K562 (cell line): ENCODE measurements at regions not wholly inside any gene's neighbourhood (a gene's known extent, or its start where the extent isn't known, plus 50 kb on each side); places are given as distances from the start of the nearest gene placed in this dataset.

Experiments
- ATAC-seq: fragments of 200-7000 bp; cut with Tn5 transposase; 3 replicates; pipeline ENCODE4 v1.9.1; 2020; ENCODE audit warnings: moderate library complexity
- BruUV-seq: library from RNA; stranded (reverse); fragments of 400-500 nt; replicated peaks from 2 replicates; lab custom pipeline; 2021; lab: Mats Ljungman, UMichigan
- CTCF ChIA-PET: fragments of 300-600 bp; formaldehyde crosslinking; extraction: SDS; loops from one replicate; lab custom pipeline; 2021; ENCODE audit warnings: low intra/inter-chr PET ratio; lab: Yijun Ruan, JAX
- POLR2A ChIA-PET: fragments of 300-600, 350-650 bp; sonication (Branson Sonifier 250); formaldehyde crosslinking; extraction: SDS; loops from one replicate; lab custom pipeline; 2021; ENCODE audit warnings: antibody characterized with exemption, inconsistent platforms; lab: Yijun Ruan, JAX
- DNase-seq, 4 experiments: peaks; one replicate each; pipeline versions ENCODE4 v3.0.0 to v3.0.0-alpha.2; 2011 to 2018; ENCODE audit warnings: low spot score in 3 of 4, mixed read lengths in 3 of 4; ENCODE audit errors: extremely low read depth in 1 of 4
- FAIRE-seq: peaks from 2 replicates; lab custom pipeline; 2011; peaks lifted over from hg19 to GRCh38; lab: Jason Lieb, UNC
- H2AFZ ChIP-seq: 2 replicates; pipeline ENCODE4 v1.6.0; 2011; ENCODE audit warnings: low read depth, low read length, control low read depth, inconsistent platforms
- H3K27ac ChIP-seq: fragments of 200-600 bp; 3 replicates; pipeline ENCODE4 v1.8.0; 2011; ENCODE audit warnings: low read depth, mild to moderate bottlenecking, control low read depth, inconsistent platforms, low read length, moderate library complexity, mixed read lengths; ENCODE audit errors: extremely low read depth
- H3K27me3 ChIP-seq, 2 experiments: fragments of 300-600 bp in 1 of 2; 2 replicates in 1 of 2; 3 replicates in 1 of 2; pipeline versions ENCODE4 v1.6.0 to v1.8.0; 2011; ENCODE audit warnings: inconsistent platforms in 2 of 2, low read length in 2 of 2, mild to moderate bottlenecking in 1 of 2, mixed read lengths in 1 of 2, moderate library complexity in 1 of 2; ENCODE audit not compliant: control insufficient read depth in 2 of 2, insufficient read depth in 2 of 2
- H3K36me3 ChIP-seq: fragments of 300-600 bp; 3 replicates; pipeline ENCODE4 v1.8.0; 2011; ENCODE audit warnings: mild to moderate bottlenecking, low read length, inconsistent platforms; ENCODE audit not compliant: control insufficient read depth, insufficient read depth
- H3K4me1 ChIP-seq, 2 experiments: fragments of 200-600 bp in 1 of 2; replicated peaks in 1 of 2; 2 replicates in 1 of 2; 3 replicates in 1 of 2; pipeline versions ENCODE4 v1.5.1 to v1.8.0; 2011; ENCODE audit warnings: inconsistent platforms in 2 of 2, low read length in 2 of 2, mild to moderate bottlenecking in 1 of 2, mixed read lengths in 1 of 2, moderate library complexity in 1 of 2; ENCODE audit not compliant: control insufficient read depth in 2 of 2, insufficient read depth in 2 of 2
- H3K4me2 ChIP-seq: 2 replicates; pipeline ENCODE4 v1.6.1; 2011; ENCODE audit warnings: low read length, control low read depth, inconsistent platforms, mixed read lengths; ENCODE audit not compliant: insufficient read depth
- H3K4me3 ChIP-seq: fragments of 200-600 bp; sonication (generic), shearing (Covaris generic); 2 replicates; pipeline ENCODE4 v1.5.1; 2016; ENCODE audit warnings: control low read depth, inconsistent platforms
- H3K79me2 ChIP-seq: fragments of 200-600 bp; 3 replicates; pipeline ENCODE4 v1.8.0; 2011; ENCODE audit warnings: low read length, inconsistent platforms; ENCODE audit not compliant: control insufficient read depth, insufficient read depth
- H3K9ac ChIP-seq, 2 experiments: 2 replicates each; pipeline versions ENCODE4 v1.6.0 to v1.6.1; 2011; ENCODE audit warnings: low read depth in 2 of 2, low read length in 2 of 2, control low read depth in 1 of 2, inconsistent platforms in 1 of 2, mild to moderate bottlenecking in 1 of 2, mixed read lengths in 1 of 2; ENCODE audit not compliant: insufficient read depth in 1 of 2
- H3K9me1 ChIP-seq: one replicate; pipeline ENCODE4 v1.6.0; 2011; ENCODE audit warnings: inconsistent platforms, mild to moderate bottlenecking, low read length, moderate library complexity; ENCODE audit not compliant: control insufficient read depth, insufficient read depth
- H3K9me3 ChIP-seq: replicated peaks from 2 replicates; pipeline ENCODE4 v1.5.1; 2011; ENCODE audit warnings: low read depth, low read length, inconsistent platforms; ENCODE audit not compliant: control insufficient read depth, insufficient read depth
- H4K20me1 ChIP-seq: replicated peaks from 2 replicates; pipeline ENCODE4 v1.6.1; 2011; ENCODE audit warnings: low read length, inconsistent platforms, mixed read lengths; ENCODE audit not compliant: control insufficient read depth, insufficient read depth
- COPS2 ChIP-seq: fragments of 450-650 bp; conservative IDR thresholded peaks from 2 replicates; pipeline ENCODE4 v1.6.1; 2016; ENCODE audit warnings: mild to moderate bottlenecking, moderate library complexity
- CTCFL ChIP-seq: IDR thresholded peaks from 2 replicates; pipeline ENCODE4 v1.6.1; 2011; ENCODE audit warnings: borderline replicate concordance, low read depth, mild to moderate bottlenecking, moderate library complexity, low read length; ENCODE audit not compliant: insufficient read depth, poor library complexity, severe bottlenecking
- ETV5 ChIP-seq: sonication (generic); formaldehyde crosslinking; IDR thresholded peaks from 2 replicates; pipeline ENCODE4 v1.4.0; 2020; ENCODE audit warnings: low read depth, mild to moderate bottlenecking, missing genetic modification reagents
- NR2C1 ChIP-seq, 2 experiments: fragments of 450-650 bp; IDR thresholded peaks; 2 replicates each; pipeline ENCODE4 v1.6.1; 2017; ENCODE audit warnings: mild to moderate bottlenecking in 2 of 2, antibody characterized with exemption in 1 of 2, inconsistent platforms in 1 of 2, missing compliant biosample characterization in 1 of 2, missing genetic modification characterization in 1 of 2
- NR2C2 ChIP-seq, 2 experiments: fragments of 200-800 bp in 1 of 2; sonication (Bioruptor generic) in 1 of 2; sonication (generic) in 1 of 2; formaldehyde crosslinking in 1 of 2; IDR thresholded peaks; 2 replicates each; pipeline versions ENCODE4 v1.6.1 to v1.8.0; 2016 to 2022; ENCODE audit warnings: mild to moderate bottlenecking in 1 of 2, missing compliant biosample characterization in 1 of 2, missing genetic modification characterization in 1 of 2, missing genetic modification reagents in 1 of 2
- SAFB ChIP-seq: fragments of 200-400 bp; formaldehyde crosslinking; IDR thresholded peaks from 2 replicates; pipeline ENCODE4 v1.6.1; 2017; ENCODE audit warnings: low read depth, low read length, borderline replicate concordance
- ZBTB12 ChIP-seq: fragments of 250-450 bp; sonication (Bioruptor Pico); IDR thresholded peaks from 2 replicates; pipeline ENCODE4 v1.4.0; 2020
- ZNF212 ChIP-seq: fragments of 450-650 bp; formaldehyde crosslinking; IDR thresholded peaks from 2 replicates; pipeline ENCODE4 v1.4.0; 2020; ENCODE audit warnings: mild to moderate bottlenecking
- ZNF444 ChIP-seq: fragments of 250-450 bp; sonication (Bioruptor Pico); IDR thresholded peaks from 2 replicates; pipeline ENCODE4 v1.4.0; 2020; ENCODE audit warnings: mild to moderate bottlenecking, moderate library complexity
- WGBS: fragments of 100-300 bp; shearing (Covaris generic); methylation state at CpG from one replicate; pipeline ENCODE4 v1.1.6; 2016; ENCODE audit warnings: low coverage, mixed read lengths; ENCODE audit not compliant: insufficient coverage; ENCODE audit errors: missing lambda C conversion rate; 5-methylcytosine and 5-hydroxymethylcytosine counted together
- in situ Hi-C: fragments of 300-500 bp; cut with MboI; formaldehyde crosslinking; loops from 4 replicates; pipeline ENCODE4 v1.15.0; 2018; ENCODE audit warnings: inconsistent platforms, mixed read lengths
- intact Hi-C: fragments of 100-400 bp; cut with micrococcal nuclease; formaldehyde crosslinking; loops from 2 replicates; pipeline ENCODE4 v1.14.2; 2022

GRCh38 chr5:2674456-2674855, 77.0 kb downstream of the IRX2 start:
- ChIA-PET POLR2A (no interaction called here), CTCF (no interaction called here)
- FAIRE-seq (no peak), ATAC-seq (no peak), DNase-seq (no peak)
- no peaks in the 10 kb centered on the region for H3K36me3 ChIP-seq
- H3K4me1 ChIP-seq: no peaks in the 10 kb centered on the region
- H2AFZ ChIP-seq: no peak overlapping the region
- H3K4me3 ChIP-seq: no peak overlapping the region
- H3K9ac ChIP-seq: no peak overlapping the region
- in situ Hi-C loops: no loop called here
- WGBS: 0% methylated on average over 3 of the region's 3 CpGs
- intact Hi-C loops: no loop called here
- no TSS peak for BruUV-seq
- H4K20me1 ChIP-seq: 0 out of 2 replicates have a peak, but pooled peaks cover 3% of the 10 kb centered on the region
- no peaks in the 10 kb centered on the region for H3K79me2 ChIP-seq
- H3K9me3 ChIP-seq: no peaks in the 10 kb centered on the region
- TF ChIP-seq ZNF212 (CRISPR knock-in tag) (no peak), CTCFL (no peak), NR2C1 (IDR thresholded peaks at IDR 0.05) (no peak), NR2C1 (tag; IDR thresholded peaks at IDR 0.05) (no peak), ZBTB12 (CRISPR knock-in tag) (no peak), ETV5 (CRISPR knock-in tag) (no peak), ZNF444 (CRISPR knock-in tag) (no peak), COPS2 (no peak), NR2C2 (CRISPR knock-in tag; IDR thresholded peaks at IDR 0.05) (no peak), NR2C2 (tag; IDR thresholded peaks at IDR 0.05) (no peak), SAFB (no peak)
- H3K27ac ChIP-seq: no peak overlapping the region
- H3K4me2 ChIP-seq: no peak overlapping the region
- H3K27me3 ChIP-seq: peaks cover 0 to 20% of the 10 kb centered on the region in 2 experiments; a peak in 3 of 5 replicates
- H3K9me1 ChIP-seq: no peaks in the 10 kb centered on the region
